KMS-11 (cell line): ENCODE measurements at regions not wholly inside any gene's neighbourhood (a gene's known extent, or its start where the extent isn't known, plus 50 kb on each side); places are given as distances from the start of the nearest gene placed in this dataset.
"Not testable (repeated sequence)": the region's sequence is repeated elsewhere in the genome, so short reads cannot be mapped to it uniquely, and the experiment has no call there.

Experiments used
- H2AFZ ChIP-seq: fragments of 200-600 bp; sonication (generic); 2 replicates; pipeline ENCODE4 v1.6.1; 2016; ENCODE audit warnings: antibody characterized with exemption, mixed run types, low read depth
- H3K27ac ChIP-seq: fragments of 200-600 bp; sonication (generic); 2 replicates; pipeline ENCODE4 v1.6.1; 2016; ENCODE audit warnings: mild to moderate bottlenecking, mixed run types
- H3K27me3 ChIP-seq: fragments of 200-600 bp; sonication (generic); 2 replicates; pipeline ENCODE4 v1.6.1; 2017; ENCODE audit warnings: mild to moderate bottlenecking, low read depth, mixed run types, moderate library complexity; ENCODE audit not compliant: insufficient read depth
- H3K36me3 ChIP-seq: fragments of 200-600 bp; sonication (generic); 2 replicates; pipeline ENCODE4 v1.6.1; 2017; ENCODE audit warnings: mild to moderate bottlenecking, mixed run types; ENCODE audit not compliant: insufficient read depth
- H3K4me1 ChIP-seq: fragments of 200-600 bp; sonication (generic); 2 replicates; pipeline ENCODE4 v1.6.1; 2016; ENCODE audit warnings: mild to moderate bottlenecking, low read depth, mixed run types; ENCODE audit not compliant: poor library complexity, severe bottlenecking
- H3K4me2 ChIP-seq: fragments of 200-600 bp; sonication (generic); 2 replicates; pipeline ENCODE4 v1.7.0; 2016; ENCODE audit warnings: mild to moderate bottlenecking, mixed run types
- H3K4me3 ChIP-seq: fragments of 200-600 bp; sonication (generic); IDR thresholded peaks from 2 replicates; pipeline ENCODE4 v1.6.1; 2017; ENCODE audit warnings: low read depth, low read length, mixed read lengths; ENCODE audit not compliant: insufficient read depth
- H3K79me2 ChIP-seq: fragments of 200-600 bp; sonication (generic); 2 replicates; pipeline ENCODE4 v1.6.1; 2016; ENCODE audit warnings: low read depth, mixed run types; ENCODE audit not compliant: insufficient read depth
- H3K9ac ChIP-seq: fragments of 200-600 bp; sonication (generic); 2 replicates; pipeline ENCODE4 v1.6.1; 2016; ENCODE audit warnings: mild to moderate bottlenecking, mixed run types
- H4K20me1 ChIP-seq: fragments of 200-600 bp; sonication (generic); 2 replicates; pipeline ENCODE4 v1.6.1; 2016; ENCODE audit warnings: mild to moderate bottlenecking, mixed run types; ENCODE audit not compliant: insufficient read depth
- TF ChIP-seq, protein P1 (sequence below): fragments of 200-600 bp; sonication (generic); conservative IDR thresholded peaks from 2 replicates; pipeline ENCODE4 v1.6.1; 2017; ENCODE audit warnings: low read depth, mild to moderate bottlenecking, antibody characterized with exemption, low read length, moderate library complexity, mixed read lengths

DNA sequence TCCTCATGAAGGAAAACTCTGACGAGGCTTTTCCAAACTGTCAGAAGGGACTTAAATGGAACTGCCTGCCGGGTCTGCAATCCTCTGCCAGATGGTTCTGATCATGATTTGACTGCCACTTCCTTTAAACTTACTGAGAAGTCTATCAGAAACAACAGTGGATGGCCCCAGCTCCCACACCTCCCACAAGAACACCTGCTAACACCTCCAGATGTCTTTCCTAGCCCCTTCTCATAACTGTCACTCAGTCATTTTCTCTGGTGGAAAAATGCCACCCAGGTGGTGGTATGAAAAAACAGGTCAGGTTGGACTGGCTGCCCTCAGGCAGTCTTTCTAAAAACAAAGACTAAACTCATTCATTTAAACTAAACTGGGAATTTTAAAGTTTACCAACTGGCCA is 66.7 kb upstream of the ABCD3 start:
- H3K27ac ChIP-seq: no peak overlapping the region

DNA sequence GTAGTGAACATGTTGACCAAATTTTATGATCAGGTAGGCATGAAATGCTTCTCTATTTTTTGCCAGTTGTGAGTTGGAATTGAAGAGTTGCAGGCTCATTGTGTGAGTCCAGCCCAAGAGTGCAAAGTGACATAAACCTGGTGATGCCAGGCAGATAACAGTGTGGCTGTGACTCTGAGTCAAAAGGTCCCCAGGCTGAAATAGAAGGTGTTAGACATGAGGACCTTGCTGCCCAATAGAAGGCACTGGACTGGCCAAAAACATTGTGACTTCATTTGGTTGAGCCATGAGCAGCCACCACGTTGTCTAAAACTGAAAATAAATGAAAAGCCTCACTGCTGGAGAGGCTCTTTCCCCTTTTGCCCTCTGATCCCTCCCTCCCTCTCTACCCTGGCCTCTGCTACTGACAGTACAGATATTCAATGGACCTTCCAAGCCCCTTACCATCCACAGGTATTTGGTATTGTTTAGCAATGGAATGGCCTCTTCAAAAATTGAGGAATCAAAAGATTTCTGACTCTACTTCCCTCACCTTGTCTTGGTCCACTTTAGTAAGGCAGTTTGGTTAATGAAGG is 67.8 kb upstream of the ABCD3 start:
- Histone ChIP-seq H3K27ac (no peak overlapping the region), H4K20me1 (no peaks in the 10 kb centered on the region), H3K4me3 (no peak overlapping the region), H3K4me1 (no peaks in the 10 kb centered on the region), H3K36me3 (no peaks in the 10 kb centered on the region), H3K9ac (no peak overlapping the region), H3K27me3 (no peaks in the 10 kb centered on the region), H3K79me2 (no peaks in the 10 kb centered on the region), H2AFZ (no peak overlapping the region), H3K4me2 (no peak overlapping the region)
- TF ChIP-seq, protein P1, sequence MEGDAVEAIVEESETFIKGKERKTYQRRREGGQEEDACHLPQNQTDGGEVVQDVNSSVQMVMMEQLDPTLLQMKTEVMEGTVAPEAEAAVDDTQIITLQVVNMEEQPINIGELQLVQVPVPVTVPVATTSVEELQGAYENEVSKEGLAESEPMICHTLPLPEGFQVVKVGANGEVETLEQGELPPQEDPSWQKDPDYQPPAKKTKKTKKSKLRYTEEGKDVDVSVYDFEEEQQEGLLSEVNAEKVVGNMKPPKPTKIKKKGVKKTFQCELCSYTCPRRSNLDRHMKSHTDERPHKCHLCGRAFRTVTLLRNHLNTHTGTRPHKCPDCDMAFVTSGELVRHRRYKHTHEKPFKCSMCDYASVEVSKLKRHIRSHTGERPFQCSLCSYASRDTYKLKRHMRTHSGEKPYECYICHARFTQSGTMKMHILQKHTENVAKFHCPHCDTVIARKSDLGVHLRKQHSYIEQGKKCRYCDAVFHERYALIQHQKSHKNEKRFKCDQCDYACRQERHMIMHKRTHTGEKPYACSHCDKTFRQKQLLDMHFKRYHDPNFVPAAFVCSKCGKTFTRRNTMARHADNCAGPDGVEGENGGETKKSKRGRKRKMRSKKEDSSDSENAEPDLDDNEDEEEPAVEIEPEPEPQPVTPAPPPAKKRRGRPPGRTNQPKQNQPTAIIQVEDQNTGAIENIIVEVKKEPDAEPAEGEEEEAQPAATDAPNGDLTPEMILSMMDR: no peak

More for the DNA sequence above, 66.7 kb upstream of the ABCD3 start:
- TF ChIP-seq, protein P1: no peak
- Histone ChIP-seq H3K4me1 (no peaks in the 10 kb centered on the region), H2AFZ (no peak overlapping the region), H3K79me2 (no peaks in the 10 kb centered on the region), H4K20me1 (no peaks in the 10 kb centered on the region), H3K9ac (no peak overlapping the region), H3K4me3 (no peak overlapping the region), H3K36me3 (no peaks in the 10 kb centered on the region), H3K4me2 (no peak overlapping the region), H3K27me3 (no peaks in the 10 kb centered on the region)

DNA sequence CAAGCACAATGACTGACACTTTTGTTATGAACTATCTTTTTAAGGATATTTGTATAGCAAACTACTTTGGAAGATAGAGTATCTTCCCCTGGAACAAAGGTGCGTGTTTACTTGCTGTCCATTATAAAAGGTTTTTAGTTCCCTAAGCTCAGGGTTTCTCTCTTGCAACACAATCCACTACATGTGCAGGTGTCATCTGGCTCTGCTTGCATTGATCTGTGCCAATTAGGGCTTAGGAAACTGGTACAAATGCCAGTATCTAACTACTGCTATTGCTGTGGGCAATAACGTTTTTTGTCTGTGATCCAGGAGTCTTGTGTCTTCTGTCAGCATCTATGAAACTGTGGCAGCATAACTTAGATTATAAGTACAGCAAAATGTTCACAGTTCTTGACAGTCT is 68.3 kb upstream of the ABCD3 start:
- Histone ChIP-seq H2AFZ (no peak overlapping the region), H3K27ac (no peak overlapping the region), H3K36me3 (no peaks in the 10 kb centered on the region), H3K4me3 (no peak overlapping the region), H3K27me3 (no peaks in the 10 kb centered on the region), H3K79me2 (no peaks in the 10 kb centered on the region), H3K4me2 (no peak overlapping the region), H3K9ac (no peak overlapping the region), H4K20me1 (no peaks in the 10 kb centered on the region), H3K4me1 (no peaks in the 10 kb centered on the region)
- TF ChIP-seq, protein P1: no peak

DNA sequence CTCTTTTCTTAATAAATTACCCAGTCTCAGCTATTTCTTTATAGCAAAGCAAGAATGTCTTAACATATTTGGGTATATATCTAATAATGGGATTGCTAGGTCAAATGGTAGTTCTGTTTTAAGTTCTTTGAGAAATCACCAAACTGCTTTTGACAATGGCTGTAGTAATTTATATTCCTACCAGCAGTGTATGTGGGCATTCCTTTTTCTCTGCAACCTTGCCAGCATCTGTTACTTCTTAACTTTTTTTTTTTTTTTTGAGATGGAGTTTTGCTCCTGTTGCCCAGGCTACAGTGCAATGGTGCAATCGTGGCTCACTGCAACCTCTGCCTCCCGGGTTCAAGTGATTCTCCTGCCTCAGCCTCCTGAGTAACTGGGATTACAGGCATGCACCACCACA is 69.8 kb upstream of the ABCD3 start:
- not testable (repeated sequence) for H3K27me3 ChIP-seq, H3K4me2 ChIP-seq, H3K4me3 ChIP-seq, H3K9ac ChIP-seq, H2AFZ ChIP-seq, H3K27ac ChIP-seq, H3K36me3 ChIP-seq, H4K20me1 ChIP-seq, H3K4me1 ChIP-seq, H3K79me2 ChIP-seq

DNA sequence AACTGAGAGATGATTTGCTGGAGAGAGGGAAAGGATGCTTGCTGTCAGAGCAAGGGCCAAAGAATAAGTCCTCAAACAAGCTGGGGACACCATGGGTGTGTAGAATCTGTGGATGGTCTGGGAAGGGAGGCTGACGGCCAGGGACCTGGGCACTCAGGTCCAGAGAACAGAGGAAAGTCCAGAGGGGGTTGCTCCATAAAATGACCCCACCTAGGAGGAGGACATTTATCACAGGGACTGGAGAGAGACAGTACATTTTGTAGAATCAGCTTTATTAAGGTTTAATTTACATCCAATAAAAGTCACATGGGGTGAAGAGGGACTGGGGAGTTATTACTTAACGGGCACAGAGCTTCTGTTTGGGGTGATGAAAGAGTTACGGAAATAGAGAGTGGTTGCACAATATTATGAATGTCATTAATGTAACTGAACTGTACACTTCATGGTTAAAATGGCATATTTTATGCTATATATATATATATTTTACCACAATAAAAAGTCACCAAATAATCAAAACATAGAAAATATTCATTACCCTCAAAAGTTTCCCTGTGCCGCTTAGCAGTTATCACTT is 73.0 kb upstream of the ABCD3 start:
- TF ChIP-seq, protein P1: no peak
- Histone ChIP-seq H4K20me1 (no peaks in the 10 kb centered on the region), H3K36me3 (no peaks in the 10 kb centered on the region), H3K79me2 (no peaks in the 10 kb centered on the region), H3K4me1 (no peaks in the 10 kb centered on the region), H2AFZ (no peak overlapping the region), H3K27me3 (no peaks in the 10 kb centered on the region), H3K4me2 (no peak overlapping the region), H3K27ac (no peak overlapping the region), H3K4me3 (no peak overlapping the region), H3K9ac (no peak overlapping the region)
